ENCODE measurements at regions not wholly inside any gene's neighbourhood (a gene's known extent, or its start where the extent isn't known, plus 50 kb on each side); places are given as distances from the start of the nearest gene placed in this dataset.

DNA sequence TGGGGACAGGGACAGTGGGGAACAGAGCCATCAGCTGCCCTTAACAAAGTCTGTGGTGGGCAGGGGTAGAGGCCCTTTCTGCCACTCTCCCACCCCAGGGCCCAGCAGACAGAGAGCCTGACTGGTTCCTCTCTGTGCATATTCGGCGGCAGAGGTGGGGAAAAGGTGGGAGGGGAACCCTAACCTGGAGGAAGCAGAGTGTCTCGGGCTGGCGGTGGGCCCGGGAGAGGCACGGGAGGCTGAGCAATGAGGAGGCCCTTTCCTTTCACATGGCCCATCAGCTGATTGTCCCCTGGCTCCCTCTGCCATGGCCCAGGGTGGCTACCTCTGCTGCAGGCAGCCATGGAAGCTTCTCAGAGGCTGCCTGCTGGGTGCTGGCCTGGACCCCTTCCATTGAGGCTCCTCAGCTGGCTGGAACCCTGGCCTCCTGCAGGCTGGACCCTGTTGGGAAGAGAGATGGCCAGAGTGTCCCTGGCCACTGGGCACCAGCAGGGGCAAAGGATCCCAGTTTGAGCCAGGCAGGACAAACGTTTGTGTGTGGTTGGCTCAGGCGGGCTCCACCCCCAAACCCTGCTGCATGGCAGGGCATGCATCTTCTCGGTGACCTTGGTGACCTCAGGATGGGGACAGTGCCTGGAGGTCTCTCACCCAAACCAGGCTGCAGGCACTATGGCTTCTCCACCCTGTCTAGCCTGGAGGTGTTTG lies 202.8 kb upstream of the ZNF536 start:
- no peak for TF ChIP-seq NBN (IDR thresholded peaks at IDR 0.05)
- no peak for TF ChIP-seq YY1 (IDR thresholded peaks at IDR 0.05; ENCODE audit: low read depth, low read length)
- no peak for TF ChIP-seq BRCA1 (IDR thresholded peaks at IDR 0.05; ENCODE audit: low read depth, low read length)
